ENCODE measurements at regions not wholly inside any gene's neighbourhood (a gene's known extent, or its start where the extent isn't known, plus 50 kb on each side); places are given as distances from the start of the nearest gene placed in this dataset.

- no peak for TF ChIP-seq SIX1 (CRISPR knock-in tag; IDR thresholded peaks at IDR 0.05; ENCODE audit: borderline replicate concordance)
Measured at GRCh38 chr2:23246992-23247683, 137.8 kb upstream of the KLHL29 start (continued).

DNA sequence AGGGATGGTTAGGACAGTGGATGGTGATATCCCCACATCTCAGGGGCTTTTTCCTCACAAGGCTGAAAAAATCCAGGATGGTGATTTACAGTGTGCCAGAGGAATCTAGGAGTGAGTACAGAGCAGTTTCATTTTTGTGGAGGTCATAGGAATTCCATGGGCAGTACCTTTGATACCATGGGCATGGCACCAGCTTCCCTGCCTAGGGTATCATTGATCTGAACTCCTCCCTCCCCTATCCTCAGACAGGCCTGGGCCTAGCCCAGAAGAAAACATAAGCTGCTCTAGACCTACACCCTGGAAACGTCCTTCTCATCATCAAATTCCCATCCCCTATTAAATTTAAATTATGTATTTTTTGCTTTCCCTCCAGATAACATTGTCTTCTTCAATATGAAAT lies 136.3 kb upstream of the KLHL29 start:
- DNase-seq (ENCODE audit: low spot score) = no peak
- H3K27ac ChIP-seq (ENCODE audit: extremely low read length, insufficient read depth, low read length) = no peak overlapping the region

More for the DNA sequence above, 136.3 kb upstream of the KLHL29 start:
- in situ Hi-C loops (cut with HindIII; ENCODE audit: extremely low pct_ligation_motif_present, low pct_unique_long_range_greater_than_20kb) (no loop called here), intact Hi-C loops (cut with micrococcal nuclease; ENCODE audit: unreplicated experiment) (no loop called here)
- no TSS peak for BruUV-seq (replicated peaks)
- POLR2A ChIA-PET = no interaction called here
- Histone ChIP-seq H3K9me3 (ENCODE audit: low read length) (no peaks in the 10 kb centered on the region), H3K4me2 (ENCODE audit: low read depth, low read length) (no peak overlapping the region), H3K9ac (ENCODE audit: insufficient read depth, low read depth, low read length) (no peak overlapping the region), H2AFZ (ENCODE audit: low read length) (no peak overlapping the region), H3K36me3 (replicated peaks in 1 of 2; ENCODE audit: control insufficient read depth in 1 of 2, insufficient read depth in 2 of 2, low read length in 2 of 2) (no peaks in the 10 kb centered on the region), H3K4me3 (replicated peaks in 1 of 3; ENCODE audit: insufficient read depth in 1 of 3, low read depth in 2 of 3, low read length in 3 of 3) (no peak overlapping the region), H3K4me1 (ENCODE audit: insufficient read depth, low read length) (no peaks in the 10 kb centered on the region), H4K20me1 (ENCODE audit: insufficient read depth, low read length) (no peaks in the 10 kb centered on the region), H3K27me3 (ENCODE audit: control insufficient read depth in 1 of 2, insufficient read depth in 2 of 2, low read length in 2 of 2) (peaks cover 0 to 1% of the 10 kb centered on the region in 2 experiments; a peak in 1 of 5 replicates), H3K79me2 (ENCODE audit: insufficient read depth, low read length) (no peaks in the 10 kb centered on the region)
- no peak for ATAC-seq
- TF ChIP-seq ZNF615 (CRISPR knock-in tag; IDR thresholded peaks at IDR 0.05; ENCODE audit: borderline replicate concordance) (no peak), NFIB (CRISPR knock-in tag; IDR thresholded peaks at IDR 0.05; ENCODE audit: borderline replicate concordance) (no peak), ZBTB1 (CRISPR knock-in tag; IDR thresholded peaks at IDR 0.05; ENCODE audit: borderline replicate concordance) (no peak), MEF2D (CRISPR knock-in tag; IDR thresholded peaks at IDR 0.05) (no peak), ZNF513 (CRISPR knock-in tag; conservative IDR thresholded peaks at IDR 0.05) (no peak), ZNF350 (CRISPR knock-in tag; IDR thresholded peaks at IDR 0.05; ENCODE audit: borderline replicate concordance, low read depth) (no peak), IKZF1 (IDR thresholded peaks at IDR 0.05) (no peak), RERE (CRISPR knock-in tag; IDR thresholded peaks at IDR 0.05; ENCODE audit: low read depth) (no peak), MAX (IDR thresholded peaks at IDR 0.05) (no peak), ZNF331 (CRISPR knock-in tag; IDR thresholded peaks at IDR 0.05) (no peak), MTA1 (CRISPR knock-in tag; IDR thresholded peaks at IDR 0.05; ENCODE audit: borderline replicate concordance) (no peak)
- FAIRE-seq = no peak
- WGBS (ENCODE audit: low lambda C conversion rate) = 0% methylated on average over 1 of the region's 1 CpG
- CTCF ChIA-PET (ENCODE audit: low intra/inter-chr PET ratio, low total read pairs) = no interaction called here

Data from HepG2 (cell line).